ENCODE measurements at regions not wholly inside any gene's neighbourhood (a gene's known extent, or its start where the extent isn't known, plus 50 kb on each side); places are given as distances from the start of the nearest gene placed in this dataset.
"Not testable (repeated sequence)": the region's sequence is repeated elsewhere in the genome, so short reads cannot be mapped to it uniquely, and the experiment has no call there.

GRCh38 chr5:62954578-62954977 is 376.0 kb downstream of the LRRC70 start:
- no peak for DNase-seq

- DNase-seq: no peak
Measured at GRCh38 chr5:62948301-62948700, 369.7 kb downstream of the LRRC70 start.

- DNase-seq: no peak
Measured at GRCh38 chr5:62942384-62942783, 363.8 kb downstream of the LRRC70 start.

- DNase-seq: no peak
Measured at GRCh38 chr5:62938927-62939326, 360.3 kb downstream of the LRRC70 start.

- DNase-seq: no peak
Measured at GRCh38 chr5:62937661-62938558, 359.3 kb downstream of the LRRC70 start.

- no peak for DNase-seq
Measured at GRCh38 chr5:62935660-62936059, 357.0 kb downstream of the LRRC70 start.

GRCh38 chr5:62934319-62934718 is 355.7 kb downstream of the LRRC70 start:
- no peak for DNase-seq

- no peak for DNase-seq
Measured at GRCh38 chr5:62933261-62933660, 354.6 kb downstream of the LRRC70 start.

- DNase-seq: no peak
Measured at GRCh38 chr5:62931153-62931950, 352.7 kb downstream of the LRRC70 start.

- no peak for DNase-seq
Measured at GRCh38 chr5:62922191-62922590, 343.6 kb downstream of the LRRC70 start.

- DNase-seq: no peak
Measured at GRCh38 chr5:62920856-62921255, 342.2 kb downstream of the LRRC70 start.

- no peak for DNase-seq
Measured at GRCh38 chr5:62909326-62909725, 330.7 kb downstream of the LRRC70 start.

- DNase-seq: no peak
Measured at GRCh38 chr5:62902126-62902525, 323.5 kb downstream of the LRRC70 start.

- no peak for DNase-seq
Measured at GRCh38 chr5:62900976-62901375, 322.4 kb downstream of the LRRC70 start.

GRCh38 chr5:62896121-62896893 is 317.7 kb downstream of the LRRC70 start:
- DNase-seq: no peak

- no peak for DNase-seq
Measured at GRCh38 chr5:62886603-62887315, 308.1 kb downstream of the LRRC70 start.

GRCh38 chr5:62837330-62837729 is 258.7 kb downstream of the LRRC70 start:
- not testable (repeated sequence) for DNase-seq

GRCh38 chr5:62829604-62829986 is 251.0 kb downstream of the LRRC70 start:
- no peak for DNase-seq

GRCh38 chr5:62828742-62829603 is 250.4 kb downstream of the LRRC70 start:
- DNase-seq: no peak

- no peak for DNase-seq
Measured at GRCh38 chr5:62825623-62826220, 247.1 kb downstream of the LRRC70 start.

- no peak for DNase-seq
Measured at GRCh38 chr5:62824936-62825335, 246.3 kb downstream of the LRRC70 start.

Measured in NCI-H1436 treated with DMSO at 0.1 percent for 48 hours (cell line).